SK-N-MC (cell line): ENCODE measurements at regions not wholly inside any gene's neighbourhood (a gene's known extent, or its start where the extent isn't known, plus 50 kb on each side); places are given as distances from the start of the nearest gene placed in this dataset.

Experiments
- DNase-seq: peaks from one replicate; pipeline ENCODE4 v3.0.0-alpha.2; 2011; ENCODE audit warnings: low read depth, low spot score
- H3K27ac ChIP-seq: fragments of 200-600 bp; sonication (generic); 2 replicates; pipeline ENCODE4 v1.5.1; 2016; ENCODE audit warnings: mixed run types
- H3K36me3 ChIP-seq: fragments of 200-600 bp; sonication (generic); 2 replicates; pipeline ENCODE4 v1.6.1; 2017; ENCODE audit warnings: antibody characterized with exemption, low read length, mixed read lengths; ENCODE audit not compliant: insufficient read depth
- H3K4me3 ChIP-seq: fragments of 200-600 bp; sonication (generic); 2 replicates; pipeline ENCODE4 v1.5.1; 2016
- H3K9ac ChIP-seq: fragments of 200-600 bp; sonication (generic); 2 replicates; pipeline ENCODE4 v1.8.0; 2017; ENCODE audit warnings: mixed run types, mixed read lengths; ENCODE audit not compliant: insufficient read length
- H3K9me3 ChIP-seq: fragments of 200-600 bp; sonication (generic); 2 replicates; pipeline ENCODE4 v1.6.1; 2017; ENCODE audit warnings: low read depth, mild to moderate bottlenecking, antibody characterized with exemption, low read length, moderate library complexity, mixed read lengths
- EZH2 ChIP-seq: fragments of 200-600 bp; sonication (generic); IDR thresholded peaks from one replicate; pipeline ENCODE4 v1.6.1; 2017; ENCODE audit warnings: antibody characterized with exemption
- FOXP2 ChIP-seq: optimal IDR thresholded peaks from 2 replicates; pipeline ENCODE3; 2011; ENCODE audit warnings: mild to moderate bottlenecking, moderate library complexity; ENCODE audit not compliant: insufficient read depth; ENCODE audit errors: extremely low read length, control extremely low read depth
- POLR2AphosphoS5 ChIP-seq: IDR thresholded peaks from 2 replicates; pipeline ENCODE4 v1.6.1; 2012; ENCODE audit warnings: mild to moderate bottlenecking, low read depth, low read length, borderline replicate concordance

DNA sequence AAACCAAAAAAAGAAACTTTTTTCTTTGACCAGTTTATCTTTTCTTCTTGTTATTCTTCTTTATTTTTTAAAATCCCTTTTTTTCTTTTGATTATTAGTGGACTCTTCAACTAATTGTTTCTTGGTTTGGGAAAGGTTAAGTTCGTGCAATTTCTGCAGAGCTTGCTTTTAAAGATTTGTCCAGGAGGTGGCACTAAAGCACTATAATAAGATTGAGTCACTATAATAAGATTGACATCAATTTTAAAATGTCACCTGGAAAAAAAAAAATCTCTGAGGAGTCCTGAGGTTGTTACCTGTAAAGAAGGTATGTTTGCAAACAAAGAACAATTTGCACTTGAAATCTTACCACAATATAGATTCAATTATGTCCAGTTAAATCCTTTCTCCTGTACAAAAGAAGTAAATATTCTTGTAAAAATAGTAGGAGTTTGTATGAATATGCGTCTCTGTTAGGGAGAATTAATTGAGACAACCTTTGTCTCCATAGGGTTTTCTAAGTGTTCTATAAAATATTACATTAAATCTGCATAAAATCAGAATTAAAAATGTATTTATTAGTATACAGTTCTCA is 166.7 kb downstream of the ADGRL4 start:
- Histone ChIP-seq H3K36me3 (no peaks in the 10 kb centered on the region), H3K27ac (no peak overlapping the region), H3K9ac (no peak overlapping the region), H3K4me3 (peak overlapping the region; percentile 21; the same call in 1 of the 2 replicates), H3K9me3 (no peaks in the 10 kb centered on the region)
- no peak for TF ChIP-seq POLR2AphosphoS5
- no peak for TF ChIP-seq EZH2
- TF ChIP-seq FOXP2, result no peak
- peak; percentile 53 for DNase-seq
